ENCODE measurements at regions not wholly inside any gene's neighbourhood (a gene's known extent, or its start where the extent isn't known, plus 50 kb on each side); places are given as distances from the start of the nearest gene placed in this dataset.

DNA sequence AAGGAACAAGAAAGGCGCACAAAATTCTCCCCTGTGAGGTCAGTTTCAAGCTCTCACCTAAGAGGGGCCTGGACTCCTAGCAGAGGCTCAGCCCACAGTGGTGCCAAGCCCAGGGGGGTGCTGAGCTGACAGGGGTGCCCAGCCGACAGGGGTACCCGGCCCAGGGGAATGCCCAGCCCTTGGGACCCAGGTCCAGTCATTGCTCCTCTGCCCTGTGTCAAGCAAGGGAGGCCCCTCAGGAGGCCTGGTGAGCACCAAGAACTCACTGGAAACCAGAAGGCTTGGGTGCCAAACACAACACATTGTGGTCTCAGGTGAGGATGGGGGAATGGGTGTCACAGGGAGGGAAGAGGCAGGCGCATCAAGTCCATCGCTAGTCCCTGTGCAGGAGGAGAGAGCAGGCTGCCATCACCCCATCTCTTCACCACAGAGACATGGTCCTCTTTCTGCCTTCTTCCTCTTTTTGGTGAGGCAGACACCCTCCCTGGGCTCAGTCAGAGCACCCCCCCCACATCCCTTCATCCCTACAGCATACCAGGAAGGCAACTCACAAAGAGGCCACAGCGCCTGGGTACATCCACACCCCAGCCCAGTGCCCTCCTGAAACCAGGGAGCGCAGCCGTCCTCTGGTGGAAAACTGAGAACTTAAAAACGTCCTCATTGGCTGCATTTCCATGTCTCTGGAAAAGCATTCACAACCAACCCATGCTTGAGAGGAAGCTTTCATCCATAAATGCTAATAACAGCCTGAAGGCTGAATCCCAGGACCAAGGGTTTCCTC, 111.3 kb downstream of the BANF2 start:
- CTCF ChIA-PET: interaction anchor here (1.2 kb wide), 1 partner anchor 9 kb away, joined by 3 read pairs; no protein-coding TSS in a partner anchor
- H3K27ac ChIP-seq: no peak overlapping the region
- POLR2A ChIA-PET: no interaction called here
- 71% methylated on average over 9 of the region's 9 CpGs for WGBS (ENCODE audit: missing lambda C conversion rate)
- DNase-seq (ENCODE audit: low read depth in 1 of 2, low spot score in 1 of 2): no peak
- no peaks in the 10 kb centered on the region for H3K9me3 ChIP-seq
- no peaks in the 10 kb centered on the region for H3K4me1 ChIP-seq
- FAIRE-seq: no peak
- ATAC-seq: no peak; a peak in 1 of 6 replicates
- no peak for TF ChIP-seq HES2 (IDR thresholded peaks at IDR 0.05)
- TF ChIP-seq REST (IDR thresholded peaks at IDR 0.05): no peak
- TF ChIP-seq HEYL (CRISPR knock-in tag; IDR thresholded peaks at IDR 0.05): no peak
- no peak for TF ChIP-seq RCOR1 (IDR thresholded peaks at IDR 0.05; ENCODE audit: low read depth, low read length)
- TF ChIP-seq FOXS1 (CRISPR knock-in tag; IDR thresholded peaks at IDR 0.05): no peak
- TF ChIP-seq ATOH8 (CRISPR knock-in tag; IDR thresholded peaks at IDR 0.05; ENCODE audit: low read depth): no peak
- TF ChIP-seq, protein P1, sequence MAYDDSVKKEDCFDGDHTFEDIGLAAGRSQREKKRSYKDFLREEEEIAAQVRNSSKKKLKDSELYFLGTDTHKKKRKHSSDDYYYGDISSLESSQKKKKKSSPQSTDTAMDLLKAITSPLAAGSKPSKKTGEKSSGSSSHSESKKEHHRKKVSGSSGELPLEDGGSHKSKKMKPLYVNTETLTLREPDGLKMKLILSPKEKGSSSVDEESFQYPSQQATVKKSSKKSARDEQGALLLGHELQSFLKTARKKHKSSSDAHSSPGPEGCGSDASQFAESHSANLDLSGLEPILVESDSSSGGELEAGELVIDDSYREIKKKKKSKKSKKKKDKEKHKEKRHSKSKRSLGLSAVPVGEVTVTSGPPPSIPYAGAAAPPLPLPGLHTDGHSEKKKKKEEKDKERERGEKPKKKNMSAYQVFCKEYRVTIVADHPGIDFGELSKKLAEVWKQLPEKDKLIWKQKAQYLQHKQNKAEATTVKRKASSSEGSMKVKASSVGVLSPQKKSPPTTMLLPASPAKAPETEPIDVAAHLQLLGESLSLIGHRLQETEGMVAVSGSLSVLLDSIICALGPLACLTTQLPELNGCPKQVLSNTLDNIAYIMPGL (CRISPR knock-in tag; IDR thresholded peaks at IDR 0.05; ENCODE audit: borderline replicate concordance): no peak
- TF ChIP-seq NPAS2 (CRISPR knock-in tag; IDR thresholded peaks at IDR 0.05; ENCODE audit: borderline replicate concordance): no peak
- no peak for TF ChIP-seq KDM5A (IDR thresholded peaks at IDR 0.05)
- TF ChIP-seq E2F6 (IDR thresholded peaks at IDR 0.05; ENCODE audit: borderline replicate concordance, low read depth): no peak
- TF ChIP-seq HOXB5 (CRISPR knock-in tag; IDR thresholded peaks at IDR 0.05): no peak
- TF ChIP-seq, protein P2, sequence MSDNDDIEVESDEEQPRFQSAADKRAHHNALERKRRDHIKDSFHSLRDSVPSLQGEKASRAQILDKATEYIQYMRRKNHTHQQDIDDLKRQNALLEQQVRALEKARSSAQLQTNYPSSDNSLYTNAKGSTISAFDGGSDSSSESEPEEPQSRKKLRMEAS (IDR thresholded peaks at IDR 0.05): no peak
- TF ChIP-seq, protein P3, sequence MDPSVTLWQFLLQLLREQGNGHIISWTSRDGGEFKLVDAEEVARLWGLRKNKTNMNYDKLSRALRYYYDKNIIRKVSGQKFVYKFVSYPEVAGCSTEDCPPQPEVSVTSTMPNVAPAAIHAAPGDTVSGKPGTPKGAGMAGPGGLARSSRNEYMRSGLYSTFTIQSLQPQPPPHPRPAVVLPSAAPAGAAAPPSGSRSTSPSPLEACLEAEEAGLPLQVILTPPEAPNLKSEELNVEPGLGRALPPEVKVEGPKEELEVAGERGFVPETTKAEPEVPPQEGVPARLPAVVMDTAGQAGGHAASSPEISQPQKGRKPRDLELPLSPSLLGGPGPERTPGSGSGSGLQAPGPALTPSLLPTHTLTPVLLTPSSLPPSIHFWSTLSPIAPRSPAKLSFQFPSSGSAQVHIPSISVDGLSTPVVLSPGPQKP (IDR thresholded peaks at IDR 0.05; ENCODE audit: low read depth, low read length): no peak
- no peak for TF ChIP-seq JUN (IDR thresholded peaks at IDR 0.05)
- no peak for TF ChIP-seq ZSCAN20 (CRISPR knock-in tag; IDR thresholded peaks at IDR 0.05)
- TF ChIP-seq HOXA7 (CRISPR knock-in tag; IDR thresholded peaks at IDR 0.05): no peak
- H3K4me2 ChIP-seq: no peak overlapping the region
- no peak overlapping the region for H3K4me3 ChIP-seq
